ENCODE measurements at regions not wholly inside any gene's neighbourhood (a gene's known extent, or its start where the extent isn't known, plus 50 kb on each side); places are given as distances from the start of the nearest gene placed in this dataset.

DNA sequence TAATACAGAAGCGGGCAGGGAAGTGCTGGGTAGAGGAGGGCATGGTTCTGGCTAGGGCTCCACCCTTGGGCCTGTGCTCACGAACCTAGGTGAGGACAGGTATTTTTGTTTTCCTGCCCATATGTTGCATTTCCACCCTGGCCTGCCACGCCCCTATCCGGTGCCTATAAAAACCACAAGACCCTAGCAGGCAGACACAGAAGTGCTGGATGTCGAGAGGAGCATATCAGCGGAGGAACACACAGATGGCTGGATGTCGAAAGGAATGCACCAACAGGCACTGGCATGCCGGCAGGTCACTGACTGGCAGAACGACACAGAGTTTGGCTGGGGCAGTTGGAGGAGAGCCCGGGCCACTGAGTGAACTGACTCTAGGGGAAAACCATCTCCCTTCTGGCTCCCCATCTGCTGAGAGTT is 316.6 kb upstream of the BOD1L1 start:
- TF ChIP-seq, protein P1, sequence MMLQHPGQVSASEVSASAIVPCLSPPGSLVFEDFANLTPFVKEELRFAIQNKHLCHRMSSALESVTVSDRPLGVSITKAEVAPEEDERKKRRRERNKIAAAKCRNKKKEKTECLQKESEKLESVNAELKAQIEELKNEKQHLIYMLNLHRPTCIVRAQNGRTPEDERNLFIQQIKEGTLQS (IDR thresholded peaks at IDR 0.05; ENCODE audit: insufficient read depth, low read depth, low read length): no peak
- TF ChIP-seq, protein P2, sequence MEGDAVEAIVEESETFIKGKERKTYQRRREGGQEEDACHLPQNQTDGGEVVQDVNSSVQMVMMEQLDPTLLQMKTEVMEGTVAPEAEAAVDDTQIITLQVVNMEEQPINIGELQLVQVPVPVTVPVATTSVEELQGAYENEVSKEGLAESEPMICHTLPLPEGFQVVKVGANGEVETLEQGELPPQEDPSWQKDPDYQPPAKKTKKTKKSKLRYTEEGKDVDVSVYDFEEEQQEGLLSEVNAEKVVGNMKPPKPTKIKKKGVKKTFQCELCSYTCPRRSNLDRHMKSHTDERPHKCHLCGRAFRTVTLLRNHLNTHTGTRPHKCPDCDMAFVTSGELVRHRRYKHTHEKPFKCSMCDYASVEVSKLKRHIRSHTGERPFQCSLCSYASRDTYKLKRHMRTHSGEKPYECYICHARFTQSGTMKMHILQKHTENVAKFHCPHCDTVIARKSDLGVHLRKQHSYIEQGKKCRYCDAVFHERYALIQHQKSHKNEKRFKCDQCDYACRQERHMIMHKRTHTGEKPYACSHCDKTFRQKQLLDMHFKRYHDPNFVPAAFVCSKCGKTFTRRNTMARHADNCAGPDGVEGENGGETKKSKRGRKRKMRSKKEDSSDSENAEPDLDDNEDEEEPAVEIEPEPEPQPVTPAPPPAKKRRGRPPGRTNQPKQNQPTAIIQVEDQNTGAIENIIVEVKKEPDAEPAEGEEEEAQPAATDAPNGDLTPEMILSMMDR (IDR thresholded peaks at IDR 0.05; ENCODE audit: control extremely low read depth in 1 of 3, insufficient read depth in 1 of 3, low read depth in 1 of 3, low read length in 3 of 3): no peak
- TF ChIP-seq, protein P3, sequence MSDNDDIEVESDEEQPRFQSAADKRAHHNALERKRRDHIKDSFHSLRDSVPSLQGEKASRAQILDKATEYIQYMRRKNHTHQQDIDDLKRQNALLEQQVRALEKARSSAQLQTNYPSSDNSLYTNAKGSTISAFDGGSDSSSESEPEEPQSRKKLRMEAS (IDR thresholded peaks at IDR 0.05): no peak
- TF ChIP-seq POLR2A (IDR thresholded peaks at IDR 0.05; ENCODE audit: control extremely low read depth in 1 of 2, low read depth in 2 of 2, low read length in 2 of 2): no peak
- no peak for TF ChIP-seq BACH1 (IDR thresholded peaks at IDR 0.05; ENCODE audit: low read length)

Data from H1 (cell line).